ENCODE measurements at regions not wholly inside any gene's neighbourhood (a gene's known extent, or its start where the extent isn't known, plus 50 kb on each side); places are given as distances from the start of the nearest gene placed in this dataset.
A peak's percentile ranks its signal among the peaks of the same experiment; 100 is the strongest.

GRCh38 chr9:26191711-26192110 lies 513.5 kb upstream of the TUSC1 start:
- DNase-seq (ENCODE audit: extremely low read depth, low read depth, low spot score): no peak

GRCh38 chr9:26181836-26182235 lies 503.6 kb upstream of the TUSC1 start:
- DNase-seq (ENCODE audit: extremely low read depth, low read depth, low spot score): no peak

DNA sequence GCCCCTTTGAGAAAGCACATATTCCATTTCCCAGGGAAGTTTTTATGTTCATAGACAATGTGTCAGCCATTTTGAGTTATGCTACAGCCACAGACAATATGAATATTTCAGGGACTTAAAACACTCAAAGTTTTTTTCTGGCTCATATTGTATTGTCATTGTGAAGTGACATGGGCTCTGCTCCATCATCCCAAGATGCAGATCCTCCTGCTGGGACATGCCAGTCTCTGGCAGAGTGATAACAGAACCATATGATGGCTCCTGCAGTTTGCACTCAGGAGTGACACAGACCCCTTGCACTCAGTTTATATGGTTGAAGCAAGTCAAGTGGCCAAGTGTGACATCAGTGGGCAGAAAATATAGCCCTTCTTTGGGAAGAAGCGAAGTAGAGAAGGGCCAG lies 498.4 kb upstream of the TUSC1 start:
- no peak for DNase-seq (ENCODE audit: extremely low read depth, low read depth, low spot score)

DNA sequence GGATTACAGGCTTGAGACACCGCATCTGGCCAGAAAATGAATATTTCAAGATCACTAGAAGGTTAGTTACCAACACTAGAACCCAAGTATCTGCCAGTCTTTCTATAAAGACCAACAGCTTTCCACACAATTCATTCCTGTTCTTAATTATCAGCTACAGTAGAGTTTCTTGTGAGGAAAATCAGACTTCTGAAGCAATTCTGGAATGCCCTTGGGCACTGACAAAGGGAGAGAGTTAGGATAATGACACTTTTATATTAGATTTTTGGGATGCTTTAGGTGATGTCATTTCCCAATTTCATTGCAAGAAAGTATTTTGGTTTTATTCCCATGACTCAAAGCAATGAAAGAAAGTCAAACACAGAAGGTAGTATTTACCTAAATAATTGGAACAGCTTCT lies 497.0 kb upstream of the TUSC1 start:
- DNase-seq (ENCODE audit: extremely low read depth, low read depth, low spot score): no peak

DNA sequence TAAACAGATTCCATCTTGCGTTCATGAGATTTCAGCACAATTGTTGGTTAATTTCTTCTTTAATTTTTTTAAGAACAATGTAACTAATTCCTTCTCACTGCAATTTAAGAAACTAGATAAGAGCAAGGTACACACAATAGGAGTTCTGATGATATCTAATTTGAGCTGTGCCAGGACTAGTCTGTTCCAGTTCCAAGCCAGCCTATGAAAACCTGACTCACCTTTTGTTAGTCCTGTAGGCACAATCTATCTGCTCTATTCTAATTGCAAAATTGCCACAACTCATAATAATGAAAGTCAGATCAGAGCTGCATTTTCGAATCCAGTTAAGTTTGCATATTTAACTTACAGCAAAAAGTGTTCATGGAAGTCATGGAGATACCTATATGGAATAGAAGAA lies 494.1 kb upstream of the TUSC1 start:
- DNase-seq (ENCODE audit: extremely low read depth, low read depth, low spot score): no peak

DNA sequence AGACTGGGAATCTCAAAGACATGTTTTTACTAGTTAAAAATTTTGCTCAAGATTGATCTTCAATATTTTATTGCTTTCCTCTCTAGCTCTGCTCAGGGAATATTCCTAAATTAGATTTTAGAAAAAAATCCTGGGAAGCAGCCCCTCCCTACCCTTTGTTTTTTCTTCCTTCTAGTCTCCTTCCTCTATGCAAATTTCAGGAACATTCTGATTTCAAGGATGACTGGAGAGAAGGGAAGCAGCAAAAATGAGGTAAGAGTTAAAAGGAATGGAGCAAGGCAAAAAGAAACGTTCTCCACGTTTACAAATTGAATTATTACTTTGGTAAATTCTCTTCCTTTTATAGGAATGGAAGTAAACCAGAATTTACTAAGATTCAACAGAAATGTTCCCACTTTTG lies 493.4 kb upstream of the TUSC1 start:
- DNase-seq (ENCODE audit: extremely low read depth, low read depth, low spot score): no peak

DNA sequence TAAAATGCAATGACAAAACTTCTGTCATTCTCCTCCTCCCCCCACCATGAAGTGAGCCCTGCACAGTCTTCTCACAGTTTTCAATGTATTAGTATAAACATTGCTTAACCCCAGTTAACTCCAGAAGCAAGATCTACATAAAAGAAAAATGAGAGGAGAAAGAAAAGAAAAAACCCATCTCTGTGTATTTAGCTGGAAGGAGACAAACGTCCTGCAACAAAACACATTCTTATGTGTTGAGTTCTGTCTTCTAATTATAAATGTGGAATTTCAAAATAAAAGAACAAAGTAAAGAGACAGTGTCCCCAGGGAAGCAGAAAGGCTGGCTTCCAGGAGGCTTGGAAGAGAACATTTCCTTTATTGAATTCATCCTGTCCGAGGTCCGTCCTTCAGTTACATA lies 491.9 kb upstream of the TUSC1 start:
- DNase-seq (ENCODE audit: extremely low read depth, low read depth, low spot score): no peak

- DNase-seq (ENCODE audit: extremely low read depth, low read depth, low spot score): no peak
These were observed 491.5 kb upstream of the TUSC1 start for GRCh38 chr9:26169708-26170107.

GRCh38 chr9:26166537-26166936 lies 488.3 kb upstream of the TUSC1 start:
- DNase-seq (ENCODE audit: extremely low read depth, low read depth, low spot score): no peak

DNA sequence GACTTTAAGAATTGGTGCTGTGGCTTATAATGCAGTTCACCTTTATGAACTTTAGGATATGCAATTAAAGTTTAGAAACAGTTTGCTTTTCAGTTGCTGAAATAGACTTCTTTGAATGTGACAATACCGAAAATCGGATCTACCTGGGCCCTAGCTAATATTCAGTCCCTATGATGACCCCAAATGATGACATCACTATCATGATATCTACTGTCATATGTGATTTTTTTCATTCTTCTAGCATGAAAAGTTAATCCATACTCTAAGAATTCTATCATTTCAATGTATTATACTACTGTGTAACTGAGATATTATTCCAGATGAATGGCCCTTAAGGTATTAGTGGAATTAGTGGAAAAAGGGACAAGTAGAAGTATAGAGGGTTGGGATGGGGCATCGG lies 487.2 kb upstream of the TUSC1 start:
- DNase-seq (ENCODE audit: extremely low read depth, low read depth, low spot score): no peak

- DNase-seq (ENCODE audit: extremely low read depth, low read depth, low spot score): no peak
These were observed 485.7 kb upstream of the TUSC1 start for GRCh38 chr9:26163931-26164330.

- DNase-seq (ENCODE audit: extremely low read depth, low read depth, low spot score): no peak
These were observed 481.5 kb upstream of the TUSC1 start for GRCh38 chr9:26159575-26160392.

DNA sequence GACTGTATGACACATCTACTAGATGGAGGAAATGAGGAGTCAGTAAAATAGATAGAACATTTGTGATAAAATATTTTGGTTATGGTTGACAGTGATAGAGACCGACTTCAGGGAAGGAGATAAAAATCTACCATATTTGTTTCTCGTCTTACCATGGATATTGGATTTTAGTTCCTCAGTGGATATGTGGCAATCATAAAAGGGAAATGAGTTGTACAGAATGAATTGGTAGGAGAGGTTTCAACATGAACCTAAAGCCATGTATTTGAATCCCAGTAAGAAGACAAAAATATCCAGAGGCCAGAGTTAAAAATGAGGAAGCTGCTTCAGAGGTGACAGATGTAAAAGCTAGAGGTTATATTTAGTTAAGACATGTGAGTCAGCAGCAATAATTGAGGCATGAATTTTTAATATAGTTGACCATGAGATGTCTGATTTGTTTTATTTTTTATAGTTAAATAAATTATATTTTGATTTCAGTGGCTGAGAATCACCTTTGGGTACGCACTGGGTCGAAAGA lies 480.4 kb upstream of the TUSC1 start:
- no peak for DNase-seq (ENCODE audit: extremely low read depth, low read depth, low spot score)

- DNase-seq (ENCODE audit: extremely low read depth, low read depth, low spot score): no peak
These were observed 479.2 kb upstream of the TUSC1 start for GRCh38 chr9:26157411-26157810.

DNA sequence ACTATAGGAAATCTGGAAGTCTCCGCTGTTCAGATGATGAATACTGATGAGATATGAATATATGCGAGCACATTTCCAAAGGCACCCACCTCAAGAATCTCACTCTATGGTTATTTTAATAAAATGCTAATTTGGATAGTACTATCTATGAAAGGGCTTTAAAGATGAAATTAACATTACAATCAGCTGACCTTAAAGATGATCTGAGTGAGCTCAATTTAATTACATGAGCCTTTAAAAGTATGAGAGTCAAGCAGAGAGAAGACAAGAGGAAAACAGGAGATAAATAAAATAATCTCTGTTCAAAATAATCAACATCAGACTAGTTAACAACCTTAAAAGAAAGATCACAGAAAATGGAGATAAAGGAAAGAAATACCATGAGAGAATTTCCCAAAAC lies 474.1 kb upstream of the TUSC1 start:
- no peak for DNase-seq (ENCODE audit: extremely low read depth, low read depth, low spot score)

DNA sequence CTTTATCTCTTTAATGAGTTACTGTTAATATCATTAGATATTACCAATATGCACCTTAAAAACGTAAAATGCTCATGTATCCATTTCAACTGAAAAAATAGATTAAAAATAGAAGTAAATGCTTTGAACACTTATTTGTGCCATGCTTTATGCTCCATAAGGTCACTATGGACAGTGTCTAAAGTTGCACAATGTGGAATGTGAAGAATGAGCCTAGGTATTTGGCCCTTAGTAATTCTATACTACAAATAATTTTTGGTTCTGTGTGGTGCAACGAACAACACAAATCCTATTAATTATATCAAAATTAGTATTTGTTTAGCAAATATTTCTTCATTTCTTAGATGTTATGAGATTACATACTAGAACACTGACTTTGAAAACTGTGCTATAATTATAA lies 469.9 kb upstream of the TUSC1 start:
- no peak for DNase-seq (ENCODE audit: extremely low read depth, low read depth, low spot score)

DNA sequence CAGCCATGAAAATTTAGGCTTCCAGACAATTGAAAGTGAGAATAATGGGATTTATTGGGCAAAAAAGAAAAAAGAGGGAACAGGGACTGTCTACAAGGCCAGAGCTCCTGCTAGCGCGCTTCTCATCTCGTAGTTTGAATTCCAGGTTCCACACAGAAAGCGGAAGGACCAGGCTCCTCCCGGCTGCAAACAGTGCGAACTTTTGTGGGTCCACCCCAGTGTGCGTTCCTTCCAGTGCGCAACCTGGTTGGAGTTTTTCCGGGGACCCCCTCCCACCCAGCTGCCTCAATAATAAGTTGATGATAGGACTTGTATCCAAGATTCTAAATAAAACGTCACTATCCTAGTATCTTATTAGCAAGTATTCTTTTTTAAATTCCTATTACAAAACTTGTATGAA lies 467.7 kb upstream of the TUSC1 start:
- DNase-seq (ENCODE audit: extremely low read depth, low read depth, low spot score): no peak

DNA sequence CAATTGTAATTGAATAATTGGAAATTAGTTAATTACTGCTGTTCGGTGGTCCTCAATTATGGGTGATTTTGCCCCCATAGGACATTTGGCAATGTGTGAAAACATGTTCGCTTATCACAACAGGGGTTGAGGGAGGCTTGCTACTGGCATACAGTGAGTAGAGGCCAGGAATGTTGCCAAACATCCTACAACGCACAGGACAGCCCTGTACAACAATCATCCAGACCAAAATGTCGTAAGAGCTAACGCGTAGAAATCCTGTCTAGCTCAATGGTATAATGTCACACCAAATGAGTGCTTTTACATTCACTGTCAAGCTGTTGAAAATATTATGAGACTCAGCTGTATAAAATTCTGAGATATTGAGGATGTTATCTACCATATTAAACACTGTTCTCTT lies 464.4 kb upstream of the TUSC1 start:
- DNase-seq (ENCODE audit: extremely low read depth, low read depth, low spot score): no peak

DNA sequence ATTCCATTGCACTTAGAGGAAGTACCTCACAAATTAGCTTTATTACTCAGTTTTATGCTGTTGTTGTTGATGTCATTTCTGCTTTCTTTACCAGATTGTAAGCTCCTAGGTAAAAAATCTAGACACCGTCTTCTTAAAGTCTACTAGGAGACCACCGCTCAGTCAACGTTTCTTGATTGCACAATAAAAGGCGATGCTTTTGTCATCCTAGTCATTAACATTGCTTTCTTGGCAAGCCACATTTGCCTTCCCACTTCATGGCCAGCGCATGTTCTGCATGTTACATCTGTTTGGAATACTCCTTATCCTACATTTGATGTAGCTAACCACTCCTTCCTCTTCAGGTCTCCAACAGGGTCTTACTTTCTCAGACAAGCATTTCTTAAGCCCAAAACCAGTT lies 464.0 kb upstream of the TUSC1 start:
- no peak for DNase-seq (ENCODE audit: extremely low read depth, low read depth, low spot score)

- no peak for DNase-seq (ENCODE audit: extremely low read depth, low read depth, low spot score)
These were observed 455.3 kb upstream of the TUSC1 start for GRCh38 chr9:26133537-26133936.

- DNase-seq (ENCODE audit: extremely low read depth, low read depth, low spot score): no peak
These were observed 454.6 kb upstream of the TUSC1 start for GRCh38 chr9:26132746-26133312.

DNA sequence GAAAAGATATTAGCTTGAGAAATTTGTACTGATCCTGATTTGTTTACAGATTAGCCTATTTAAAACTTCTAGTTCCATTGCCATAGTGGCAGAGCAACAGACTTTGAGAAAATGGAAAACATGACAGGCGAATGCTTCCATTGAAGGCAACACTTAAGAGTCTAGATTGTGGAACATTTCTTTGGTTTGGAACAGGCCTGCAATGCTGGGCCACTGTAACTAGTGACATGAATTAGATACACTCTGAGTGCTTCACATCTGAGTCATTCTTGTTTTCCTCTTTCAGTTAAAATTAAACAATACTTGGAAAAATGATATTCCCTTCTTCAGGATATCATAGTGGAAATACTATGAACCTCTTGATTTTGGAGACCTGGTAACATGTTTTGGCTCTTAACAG lies 453.6 kb upstream of the TUSC1 start:
- peak; percentile 2 for DNase-seq (ENCODE audit: extremely low read depth, low read depth, low spot score)

GRCh38 chr9:26129217-26129616 lies 451.0 kb upstream of the TUSC1 start:
- DNase-seq (ENCODE audit: extremely low read depth, low read depth, low spot score): no peak

Data from glomerular endothelial cell (primary cell).